HG03175 (cell line): ENCODE measurements at regions not wholly inside any gene's neighbourhood (a gene's known extent, or its start where the extent isn't known, plus 50 kb on each side); places are given as distances from the start of the nearest gene placed in this dataset.

Experiments
- ATAC-seq: cut with Tn5 transposase; IDR thresholded peaks from one replicate; pipeline ENCODE4 v1.9.1; 2021; ENCODE audit warnings: mild to moderate bottlenecking, moderate library complexity; ENCODE audit not compliant: unreplicated experiment

- ATAC-seq = no peak
Measured at GRCh38 chr2:16508490-16508851, 157.2 kb downstream of the CYRIA start.

GRCh38 chr2:16507655-16508489 is 157.8 kb downstream of the CYRIA start:
- no peak for ATAC-seq

GRCh38 chr2:16506366-16506765 is 159.3 kb downstream of the CYRIA start:
- ATAC-seq = no peak

GRCh38 chr2:16496426-16497388 is 168.9 kb downstream of the CYRIA start:
- ATAC-seq = no peak

GRCh38 chr2:16495509-16496208 is 170.0 kb downstream of the CYRIA start:
- no peak for ATAC-seq

- no peak for ATAC-seq
Measured at GRCh38 chr2:16494836-16495508, 170.7 kb downstream of the CYRIA start.

GRCh38 chr2:16493788-16494187 is 171.8 kb downstream of the CYRIA start:
- no peak for ATAC-seq

- no peak for ATAC-seq
Measured at GRCh38 chr2:16487686-16488085, 177.9 kb downstream of the CYRIA start.

- ATAC-seq = no peak
Measured at GRCh38 chr2:16485251-16485650, 180.4 kb downstream of the CYRIA start.

- no peak for ATAC-seq
Measured at GRCh38 chr2:16482460-16482859, 183.2 kb downstream of the CYRIA start.

GRCh38 chr2:16481351-16481750 is 184.3 kb downstream of the CYRIA start:
- no peak for ATAC-seq

GRCh38 chr2:16479721-16480120 is 185.9 kb downstream of the CYRIA start:
- ATAC-seq = no peak

GRCh38 chr2:16478434-16479210 is 187.0 kb downstream of the CYRIA start:
- no peak for ATAC-seq

- no peak for ATAC-seq
Measured at GRCh38 chr2:16477648-16478047, 188.0 kb downstream of the CYRIA start.

GRCh38 chr2:16476866-16477265 is 188.8 kb downstream of the CYRIA start:
- no peak for ATAC-seq

- ATAC-seq = no peak
Measured at GRCh38 chr2:16475986-16476567, 189.6 kb downstream of the CYRIA start.

- no peak for ATAC-seq
Measured at GRCh38 chr2:16475586-16475985, 190.0 kb downstream of the CYRIA start.

GRCh38 chr2:16473575-16473974 is 192.1 kb downstream of the CYRIA start:
- ATAC-seq = no peak

GRCh38 chr2:16470936-16471490 is 194.6 kb downstream of the CYRIA start:
- ATAC-seq = no peak
